Endothelial cell of umbilical vein (primary cell): ENCODE measurements at regions not wholly inside any gene's neighbourhood (a gene's known extent, or its start where the extent isn't known, plus 50 kb on each side); places are given as distances from the start of the nearest gene placed in this dataset.

ENCODE experiments used
- EZH2 ChIP-seq: IDR thresholded peaks from 2 replicates; pipeline ENCODE4 v1.6.1; 2012; ENCODE audit warnings: borderline replicate concordance, low read depth, mild to moderate bottlenecking, moderate library complexity, low read length, inconsistent platforms; ENCODE audit not compliant: severe bottlenecking
- FOS ChIP-seq: IDR thresholded peaks from 2 replicates; pipeline ENCODE4 v1.6.1; 2011; ENCODE audit warnings: mild to moderate bottlenecking, low read length, moderate library complexity, borderline replicate concordance; ENCODE audit not compliant: insufficient read depth
- GATA2 ChIP-seq: IDR thresholded peaks from 2 replicates; pipeline ENCODE4 v1.7.0; 2011; ENCODE audit warnings: low read depth, mild to moderate bottlenecking, moderate library complexity, mixed read lengths, low read length; ENCODE audit not compliant: insufficient read length, insufficient read depth
- JUN ChIP-seq: IDR thresholded peaks from 2 replicates; pipeline ENCODE4 v1.6.1; 2011; ENCODE audit warnings: borderline replicate concordance, low read depth; ENCODE audit not compliant: insufficient read length, insufficient read depth
- MYC ChIP-seq: IDR thresholded peaks from one replicate; pipeline ENCODE4 v1.6.1; 2011; ENCODE audit warnings: mild to moderate bottlenecking, low read depth, low read length
- POLR2A ChIP-seq: IDR thresholded peaks from 2 replicates; pipeline ENCODE4 v1.6.1; 2012; ENCODE audit warnings: low read depth, mild to moderate bottlenecking, control low read depth, low read length
- POLR2AphosphoS5 ChIP-seq: IDR thresholded peaks from 2 replicates; pipeline ENCODE4 v1.6.1; 2012; ENCODE audit warnings: low read depth, mild to moderate bottlenecking, control low read depth, low read length, moderate library complexity; ENCODE audit not compliant: insufficient read depth
- TF ChIP-seq, protein P1 (sequence below), 2 donors: IDR thresholded peaks; 1 replicate in 1 of 2; 2 replicates in 1 of 2; pipeline ENCODE4 v1.5.1; 2011; ENCODE audit warnings: low read length in 2 of 2, mild to moderate bottlenecking in 2 of 2, moderate library complexity in 2 of 2, control low read depth in 1 of 2, inconsistent platforms in 1 of 2, low read depth in 1 of 2; ENCODE audit not compliant: insufficient read depth in 1 of 2; ENCODE audit errors: extremely low read depth in 1 of 2
- TF ChIP-seq, protein P2 (sequence below): IDR thresholded peaks from 2 replicates; pipeline ENCODE4 v1.6.1; 2011; ENCODE audit not compliant: insufficient read depth, insufficient read length

DNA sequence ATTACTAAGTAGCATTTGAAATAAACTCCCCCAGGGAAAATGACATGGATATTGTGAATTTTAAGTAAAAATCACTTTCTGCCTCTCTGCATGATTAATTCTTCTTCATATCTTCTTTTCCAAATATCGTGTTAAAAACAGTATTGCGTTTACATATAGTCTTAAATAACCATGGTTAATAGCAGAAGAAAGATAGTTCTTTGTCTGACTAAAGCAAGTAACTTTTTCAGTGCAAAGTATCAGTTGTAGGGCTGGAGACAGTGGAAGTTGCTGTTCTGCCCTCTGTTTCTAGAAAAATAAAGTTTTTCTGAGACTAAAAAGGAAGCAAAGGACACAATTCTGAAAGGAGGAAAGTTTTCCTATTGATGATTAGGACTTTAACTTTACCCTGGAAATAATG, 330.2 kb downstream of the NDFIP2 start:
- TF ChIP-seq, protein P1, sequence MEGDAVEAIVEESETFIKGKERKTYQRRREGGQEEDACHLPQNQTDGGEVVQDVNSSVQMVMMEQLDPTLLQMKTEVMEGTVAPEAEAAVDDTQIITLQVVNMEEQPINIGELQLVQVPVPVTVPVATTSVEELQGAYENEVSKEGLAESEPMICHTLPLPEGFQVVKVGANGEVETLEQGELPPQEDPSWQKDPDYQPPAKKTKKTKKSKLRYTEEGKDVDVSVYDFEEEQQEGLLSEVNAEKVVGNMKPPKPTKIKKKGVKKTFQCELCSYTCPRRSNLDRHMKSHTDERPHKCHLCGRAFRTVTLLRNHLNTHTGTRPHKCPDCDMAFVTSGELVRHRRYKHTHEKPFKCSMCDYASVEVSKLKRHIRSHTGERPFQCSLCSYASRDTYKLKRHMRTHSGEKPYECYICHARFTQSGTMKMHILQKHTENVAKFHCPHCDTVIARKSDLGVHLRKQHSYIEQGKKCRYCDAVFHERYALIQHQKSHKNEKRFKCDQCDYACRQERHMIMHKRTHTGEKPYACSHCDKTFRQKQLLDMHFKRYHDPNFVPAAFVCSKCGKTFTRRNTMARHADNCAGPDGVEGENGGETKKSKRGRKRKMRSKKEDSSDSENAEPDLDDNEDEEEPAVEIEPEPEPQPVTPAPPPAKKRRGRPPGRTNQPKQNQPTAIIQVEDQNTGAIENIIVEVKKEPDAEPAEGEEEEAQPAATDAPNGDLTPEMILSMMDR (IDR thresholded peaks at IDR 0.05; ENCODE audit: extremely low read depth in 1 of 2, insufficient read depth in 1 of 2, low read depth in 1 of 2, low read length in 2 of 2) = no peak
- TF ChIP-seq, protein P2, sequence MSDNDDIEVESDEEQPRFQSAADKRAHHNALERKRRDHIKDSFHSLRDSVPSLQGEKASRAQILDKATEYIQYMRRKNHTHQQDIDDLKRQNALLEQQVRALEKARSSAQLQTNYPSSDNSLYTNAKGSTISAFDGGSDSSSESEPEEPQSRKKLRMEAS = no peak
- TF ChIP-seq POLR2AphosphoS5 = no peak
- TF ChIP-seq POLR2A = no peak
- TF ChIP-seq JUN = no peak
- no peak for TF ChIP-seq FOS
- TF ChIP-seq EZH2 = no peak
- TF ChIP-seq GATA2 = no peak
- TF ChIP-seq MYC = no peak
